Nephron progenitor cell (in vitro differentiated cells): ENCODE measurements at regions not wholly inside any gene's neighbourhood (a gene's known extent, or its start where the extent isn't known, plus 50 kb on each side); places are given as distances from the start of the nearest gene placed in this dataset.

Experiments
- DNase-seq: peaks from one replicate; pipeline ENCODE4 v3.0.0; 2021
- H3K27ac Mint-ChIP-seq: 2 replicates; pipeline ENCODE4 v1.8.0; 2021; ENCODE audit warnings: mild to moderate bottlenecking, moderate library complexity, mixed read lengths
- H3K27me3 Mint-ChIP-seq: 2 replicates; pipeline ENCODE4 v1.8.0; 2021; ENCODE audit warnings: mild to moderate bottlenecking, low read depth, mixed read lengths; ENCODE audit not compliant: poor library complexity
- H3K36me3 Mint-ChIP-seq: 2 replicates; pipeline ENCODE4 v1.8.0; 2021; ENCODE audit warnings: low read depth, mixed read lengths
- H3K4me1 Mint-ChIP-seq: 2 replicates; pipeline ENCODE4 v1.8.0; 2021; ENCODE audit warnings: mixed read lengths
- H3K4me3 Mint-ChIP-seq: 2 replicates; pipeline ENCODE4 v1.8.0; 2021; ENCODE audit warnings: mild to moderate bottlenecking, moderate library complexity, mixed read lengths
- H3K9me3 Mint-ChIP-seq: 2 replicates; pipeline ENCODE4 v1.8.0; 2021; ENCODE audit warnings: mild to moderate bottlenecking, moderate library complexity, mixed read lengths
- TF ChIP-seq, protein P1 (sequence below): fragments of 200-600 bp; sonication (generic); IDR thresholded peaks from 2 replicates; pipeline ENCODE4 v1.5.0; 2021; ENCODE audit warnings: antibody characterized with exemption

DNA sequence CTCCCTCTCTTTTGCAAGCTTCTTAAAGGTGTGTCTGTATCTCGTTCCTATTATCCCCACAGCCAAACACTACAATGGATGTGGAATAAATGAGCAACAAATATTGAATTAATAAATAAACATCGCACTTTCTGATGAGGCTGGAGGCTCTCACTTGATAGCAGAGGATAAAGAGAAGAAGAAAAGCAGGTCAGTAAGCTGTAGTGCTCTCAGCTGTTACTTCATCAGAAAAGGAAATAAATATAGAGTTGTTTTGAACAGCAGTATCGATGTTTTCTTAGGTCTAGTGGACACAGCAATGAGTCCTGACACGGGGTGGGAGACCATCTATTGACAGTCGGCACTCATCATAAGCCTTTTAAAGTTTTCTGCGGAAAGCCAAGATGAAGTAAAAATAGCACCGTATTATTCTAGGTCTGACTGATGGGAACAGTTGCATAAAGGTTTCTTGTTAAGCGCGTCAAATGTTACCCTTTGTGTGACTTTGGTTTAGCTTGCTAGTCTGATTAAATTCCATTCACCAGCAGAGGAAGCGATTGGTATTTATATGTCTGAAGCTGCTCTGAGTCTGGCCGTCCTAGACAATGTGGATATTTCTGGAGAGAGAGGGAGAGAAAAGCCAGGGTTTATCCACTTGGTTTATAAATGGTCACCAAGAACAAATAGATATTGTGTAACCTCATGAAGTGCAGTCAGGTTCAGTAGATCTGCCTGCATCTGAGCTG lies 646.1 kb downstream of the CDH11 start:
- Mint-ChIP-seq H3K27me3 (peaks cover 6% of the 10 kb centered on the region), H3K27ac (no peak overlapping the region)
- no peak for DNase-seq

DNA sequence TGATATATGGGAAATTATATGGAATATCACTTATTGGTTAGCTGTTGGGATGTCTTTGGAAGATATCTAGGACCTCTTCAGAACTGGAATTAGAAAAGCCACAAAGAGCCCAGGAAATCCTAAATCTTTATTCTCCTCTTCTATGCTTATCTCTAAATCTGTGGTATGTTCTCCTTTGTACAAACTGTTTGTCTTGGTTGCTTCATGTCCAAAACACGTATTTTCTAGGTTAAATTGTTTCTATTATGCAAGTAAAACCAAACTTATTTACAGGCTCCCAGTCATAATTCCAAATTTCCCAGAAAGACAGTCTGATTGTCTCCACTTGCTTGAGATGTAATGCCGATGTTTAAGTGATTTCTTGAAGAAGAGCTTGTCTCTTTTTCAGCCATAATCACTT lies 650.9 kb downstream of the CDH11 start:
- Mint-ChIP-seq H3K27ac (no peak overlapping the region), H3K4me3 (no peak overlapping the region), H3K4me1 (no peaks in the 10 kb centered on the region), H3K27me3 (peaks cover 6% of the 10 kb centered on the region), H3K36me3 (no peaks in the 10 kb centered on the region), H3K9me3 (peaks cover 11% of the 10 kb centered on the region)
- DNase-seq: no peak
- TF ChIP-seq, protein P1, sequence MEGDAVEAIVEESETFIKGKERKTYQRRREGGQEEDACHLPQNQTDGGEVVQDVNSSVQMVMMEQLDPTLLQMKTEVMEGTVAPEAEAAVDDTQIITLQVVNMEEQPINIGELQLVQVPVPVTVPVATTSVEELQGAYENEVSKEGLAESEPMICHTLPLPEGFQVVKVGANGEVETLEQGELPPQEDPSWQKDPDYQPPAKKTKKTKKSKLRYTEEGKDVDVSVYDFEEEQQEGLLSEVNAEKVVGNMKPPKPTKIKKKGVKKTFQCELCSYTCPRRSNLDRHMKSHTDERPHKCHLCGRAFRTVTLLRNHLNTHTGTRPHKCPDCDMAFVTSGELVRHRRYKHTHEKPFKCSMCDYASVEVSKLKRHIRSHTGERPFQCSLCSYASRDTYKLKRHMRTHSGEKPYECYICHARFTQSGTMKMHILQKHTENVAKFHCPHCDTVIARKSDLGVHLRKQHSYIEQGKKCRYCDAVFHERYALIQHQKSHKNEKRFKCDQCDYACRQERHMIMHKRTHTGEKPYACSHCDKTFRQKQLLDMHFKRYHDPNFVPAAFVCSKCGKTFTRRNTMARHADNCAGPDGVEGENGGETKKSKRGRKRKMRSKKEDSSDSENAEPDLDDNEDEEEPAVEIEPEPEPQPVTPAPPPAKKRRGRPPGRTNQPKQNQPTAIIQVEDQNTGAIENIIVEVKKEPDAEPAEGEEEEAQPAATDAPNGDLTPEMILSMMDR: no peak

More for the DNA sequence above, 646.1 kb downstream of the CDH11 start:
- H3K4me3 Mint-ChIP-seq: no peak overlapping the region
- no peaks in the 10 kb centered on the region for H3K36me3 Mint-ChIP-seq
- TF ChIP-seq, protein P1: no peak
- H3K9me3 Mint-ChIP-seq: no peaks in the 10 kb centered on the region
- H3K4me1 Mint-ChIP-seq: no peaks in the 10 kb centered on the region

DNA sequence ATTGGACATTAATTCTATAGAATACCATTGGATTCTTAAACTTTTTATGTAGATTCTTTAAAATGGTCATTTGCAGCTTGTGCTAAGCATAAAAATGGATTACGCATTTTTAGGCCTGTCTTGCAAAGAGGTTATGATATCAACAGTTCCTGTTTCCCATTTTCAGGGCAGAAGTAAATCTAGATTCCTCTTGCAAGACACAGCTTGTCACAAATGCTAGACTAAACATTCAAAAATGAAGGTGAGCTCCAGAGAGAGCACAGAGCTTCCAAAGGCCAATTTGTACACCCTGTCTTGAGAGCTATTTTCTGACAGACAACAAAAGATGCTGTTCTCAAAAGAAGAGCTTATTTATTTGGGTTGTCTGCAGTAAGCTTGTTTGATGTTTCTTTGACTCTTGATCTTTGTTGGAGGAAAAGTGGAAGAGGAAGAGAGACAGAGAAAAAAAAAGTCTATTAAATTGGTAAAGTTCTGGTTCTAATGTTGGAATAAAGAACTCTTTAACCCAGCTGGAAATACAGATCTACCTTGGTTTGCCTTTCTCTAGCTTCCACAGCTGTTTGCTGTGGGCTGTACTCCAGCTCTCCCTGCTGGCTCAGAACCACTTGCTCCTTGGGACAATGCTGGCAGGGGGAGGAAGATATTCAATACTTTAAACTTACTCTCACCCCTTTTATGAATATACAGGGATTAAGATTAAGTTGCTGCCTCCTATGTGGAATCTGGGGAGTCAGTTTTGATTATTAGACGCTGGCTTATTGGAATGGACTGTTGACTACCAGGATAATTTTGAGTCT lies 651.8 kb downstream of the CDH11 start:
- Mint-ChIP-seq H3K9me3 (peaks cover 15% of the 10 kb centered on the region), H3K27ac (no peak overlapping the region)
- no peak for DNase-seq

GRCh38 chr16:64469351-64469750 lies 652.5 kb downstream of the CDH11 start:
- DNase-seq: no peak
- no peaks in the 10 kb centered on the region for H3K4me1 Mint-ChIP-seq
- no peak overlapping the region for H3K27ac Mint-ChIP-seq
- peaks cover 15% of the 10 kb centered on the region for H3K9me3 Mint-ChIP-seq
- H3K27me3 Mint-ChIP-seq: peaks cover 6% of the 10 kb centered on the region
- no peaks in the 10 kb centered on the region for H3K36me3 Mint-ChIP-seq
- TF ChIP-seq, protein P1: no peak
- no peak overlapping the region for H3K4me3 Mint-ChIP-seq

More for the DNA sequence above, 651.8 kb downstream of the CDH11 start:
- Mint-ChIP-seq H3K4me3 (no peak overlapping the region), H3K36me3 (no peaks in the 10 kb centered on the region), H3K27me3 (peaks cover 6% of the 10 kb centered on the region), H3K4me1 (no peaks in the 10 kb centered on the region)
- TF ChIP-seq, protein P1: no peak

DNA sequence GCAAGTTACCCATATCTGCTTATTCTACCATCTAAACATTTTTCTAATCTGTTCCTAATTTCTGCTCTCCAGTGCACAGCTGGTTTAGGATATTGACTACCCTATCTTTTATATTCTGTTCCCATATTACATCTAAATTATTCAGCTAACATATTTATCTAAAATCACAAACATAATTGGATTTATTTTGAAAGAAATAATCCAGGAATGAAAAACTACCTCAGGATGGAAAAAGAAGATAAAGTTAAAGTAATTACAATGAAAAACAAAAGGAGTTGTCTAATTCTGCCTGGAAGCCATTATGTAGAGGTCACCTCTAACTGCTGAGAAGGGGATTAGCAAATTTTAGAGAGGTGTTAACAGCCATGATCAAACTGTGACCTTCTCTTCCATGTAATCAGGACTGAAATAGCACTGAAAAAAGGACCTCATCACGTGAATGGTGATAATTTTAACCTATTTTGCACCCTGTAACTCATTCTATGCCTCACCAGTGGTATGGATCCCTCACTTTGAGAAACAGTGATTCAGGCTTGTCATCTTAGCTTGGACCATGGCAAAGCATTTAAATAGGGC lies 653.3 kb downstream of the CDH11 start:
- no peaks in the 10 kb centered on the region for H3K4me1 Mint-ChIP-seq
- H3K27me3 Mint-ChIP-seq: peaks cover 3% of the 10 kb centered on the region
- H3K36me3 Mint-ChIP-seq: no peaks in the 10 kb centered on the region
- TF ChIP-seq, protein P1: no peak
- no peak for DNase-seq
- H3K4me3 Mint-ChIP-seq: no peak overlapping the region
- peaks cover 15% of the 10 kb centered on the region for H3K9me3 Mint-ChIP-seq
- H3K27ac Mint-ChIP-seq: no peak overlapping the region
